Umbilical cord (tissue), 1 donor: ENCODE measurements at regions not wholly inside any gene's neighbourhood (a gene's known extent, or its start where the extent isn't known, plus 50 kb on each side); places are given as distances from the start of the nearest gene placed in this dataset.

Experiments
- DNase-seq: peaks from one replicate; pipeline ENCODE4 v3.0.0-alpha.2; 2015; ENCODE audit warnings: low spot score

DNA sequence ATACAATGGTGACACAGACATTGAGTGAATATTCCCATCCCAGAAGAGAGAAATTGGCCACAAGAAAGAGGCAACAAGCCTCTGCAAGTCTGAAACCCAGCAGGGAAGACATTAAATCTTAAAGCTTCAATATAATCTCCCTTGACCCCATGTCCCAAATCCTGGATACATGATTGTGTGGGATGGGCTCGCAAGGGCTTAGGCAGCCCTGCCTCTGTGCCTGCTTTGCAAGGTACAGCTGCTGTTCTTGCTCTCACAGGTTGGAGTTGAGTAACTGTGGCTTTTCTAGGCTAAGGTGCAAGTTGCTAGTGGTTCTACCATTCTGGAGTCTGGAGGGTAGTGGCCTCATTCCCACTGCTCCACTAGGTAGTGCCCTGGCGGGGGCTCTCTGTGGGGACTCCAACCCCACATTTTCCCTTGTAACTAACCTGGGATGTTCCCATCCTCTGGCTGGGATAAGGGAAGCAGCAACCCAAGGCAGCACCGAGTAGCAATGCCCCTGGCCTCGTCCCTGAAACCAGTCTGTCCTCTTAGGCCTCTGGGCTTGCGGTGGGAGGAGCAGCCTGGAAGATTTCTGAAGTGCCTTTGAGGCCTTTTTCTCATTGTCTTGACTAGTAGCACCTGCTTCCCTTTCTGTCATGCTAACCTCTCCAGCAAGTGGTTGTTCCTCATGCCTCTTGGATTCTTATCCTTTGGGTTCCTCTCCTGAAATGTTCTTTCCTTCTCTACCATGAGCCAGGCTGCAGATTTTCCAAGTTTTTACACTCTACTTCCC, 90.0 kb downstream of the FAM174B start:
- no peak for DNase-seq

DNA sequence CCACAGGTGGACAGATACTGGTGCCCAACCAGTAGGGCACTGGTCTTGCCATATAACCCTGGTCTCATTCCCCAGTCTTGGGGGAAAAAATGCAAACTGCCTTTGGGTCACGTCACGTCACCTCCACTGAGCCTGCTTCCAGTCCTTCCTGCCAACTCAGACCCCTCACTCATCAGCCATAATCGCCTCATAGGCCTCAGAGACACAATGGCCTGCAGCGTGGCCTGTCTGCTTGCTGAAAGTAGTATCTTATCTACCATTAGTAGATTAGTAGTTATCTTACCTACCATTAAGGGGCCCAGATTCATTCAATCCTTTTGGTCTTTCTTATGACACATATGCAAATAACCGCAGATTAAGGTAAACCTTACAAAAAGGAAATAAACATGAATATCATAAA, 93.8 kb downstream of the FAM174B start:
- DNase-seq = no peak

DNA sequence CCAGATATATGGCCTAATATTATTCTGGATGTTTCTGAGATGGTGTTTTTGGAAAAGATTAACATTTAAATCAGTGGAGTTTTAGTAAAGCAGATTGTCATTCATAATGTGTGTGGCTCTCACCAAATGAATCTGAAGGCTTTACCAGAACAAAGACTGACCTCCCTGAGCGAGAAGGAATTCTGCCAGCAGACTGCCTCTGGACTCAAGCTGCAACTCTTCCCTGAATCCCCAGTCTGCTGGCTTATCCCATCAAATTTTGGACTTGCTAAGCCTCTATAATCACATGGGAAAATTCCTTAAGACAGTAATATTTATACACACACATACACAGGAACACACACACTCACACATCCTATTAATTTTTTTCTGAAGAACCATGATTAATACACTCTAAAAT, 102.3 kb downstream of the FAM174B start:
- DNase-seq = no peak

DNA sequence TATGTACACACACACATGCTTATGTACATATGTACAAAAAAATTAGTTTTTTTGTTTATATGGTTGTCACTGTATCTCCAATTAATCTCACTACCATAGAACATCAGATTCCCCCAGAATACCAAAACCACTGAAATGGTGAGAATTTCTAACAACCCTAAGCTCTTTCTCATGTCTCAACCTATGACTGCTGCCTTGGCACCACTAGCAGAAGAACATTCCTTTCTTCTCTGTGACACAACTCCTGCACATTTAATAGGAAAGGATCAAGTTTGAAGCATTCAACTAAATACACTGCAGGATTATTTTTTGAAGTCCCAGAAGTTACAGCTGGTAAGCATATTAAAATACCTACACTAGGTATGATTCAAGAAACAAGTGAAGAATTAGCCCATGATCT, 109.6 kb downstream of the FAM174B start:
- no peak for DNase-seq

DNA sequence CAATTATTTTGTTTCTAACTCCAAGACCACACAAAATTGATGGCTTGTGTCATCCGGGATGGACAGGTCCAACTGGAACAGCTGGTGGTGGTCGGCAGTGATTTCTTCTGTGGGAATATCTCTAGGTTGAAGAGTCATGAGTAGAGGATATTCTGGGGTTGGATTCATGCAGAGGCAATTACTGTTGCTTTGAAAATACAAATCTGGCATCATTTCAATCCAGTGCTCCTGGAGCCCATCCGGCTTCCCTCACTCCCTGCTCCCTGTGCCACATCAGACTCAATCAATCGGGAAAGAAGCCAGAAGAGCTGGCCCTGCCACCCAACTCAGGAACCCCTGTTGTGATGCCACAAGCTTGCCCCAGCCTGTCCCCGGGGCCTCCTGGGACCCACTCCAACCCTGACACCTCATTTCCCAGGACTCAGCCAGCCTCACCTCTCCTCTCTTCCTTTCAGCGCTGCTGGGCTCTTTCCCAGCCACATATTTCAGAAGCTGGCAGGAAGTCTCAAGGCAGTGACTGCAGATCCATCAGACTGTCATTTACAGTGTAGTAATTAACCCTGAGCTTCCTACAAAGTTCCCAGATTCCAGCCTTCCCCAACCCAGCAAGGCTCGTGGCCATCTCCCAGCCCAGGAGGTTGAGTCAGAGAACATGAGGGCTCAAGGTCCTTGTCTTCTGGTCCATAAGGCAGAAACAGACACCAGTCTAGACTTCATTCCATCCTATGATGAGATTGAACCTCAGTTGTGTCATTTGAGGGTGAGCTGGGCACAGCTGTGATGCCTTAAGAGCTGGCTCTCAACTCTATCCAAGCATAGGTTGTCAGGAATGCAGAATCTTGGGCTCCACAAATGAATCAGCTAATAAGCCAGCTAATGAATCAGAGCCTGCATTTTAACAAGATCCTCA, 114.0 kb downstream of the FAM174B start:
- no peak for DNase-seq

DNA sequence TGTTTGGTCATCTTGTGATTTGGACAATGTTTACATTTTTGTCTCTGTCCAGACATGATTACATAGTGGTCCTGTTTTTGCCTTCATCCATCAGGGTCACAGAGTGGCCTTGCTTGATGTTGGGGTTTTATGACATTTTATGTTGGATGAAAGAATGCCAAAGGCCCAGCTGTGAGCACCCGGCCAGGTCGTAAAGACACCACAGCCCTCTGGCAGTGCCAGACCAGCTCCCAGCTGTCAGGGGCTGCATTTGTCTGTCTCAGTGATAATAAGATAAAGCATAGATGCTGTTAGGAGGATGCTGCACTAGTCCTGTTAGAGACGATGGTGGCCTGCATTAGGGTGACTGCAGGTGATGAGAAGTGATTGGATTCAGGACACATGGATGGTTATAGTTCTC, 117.5 kb downstream of the FAM174B start:
- DNase-seq = no peak

DNA sequence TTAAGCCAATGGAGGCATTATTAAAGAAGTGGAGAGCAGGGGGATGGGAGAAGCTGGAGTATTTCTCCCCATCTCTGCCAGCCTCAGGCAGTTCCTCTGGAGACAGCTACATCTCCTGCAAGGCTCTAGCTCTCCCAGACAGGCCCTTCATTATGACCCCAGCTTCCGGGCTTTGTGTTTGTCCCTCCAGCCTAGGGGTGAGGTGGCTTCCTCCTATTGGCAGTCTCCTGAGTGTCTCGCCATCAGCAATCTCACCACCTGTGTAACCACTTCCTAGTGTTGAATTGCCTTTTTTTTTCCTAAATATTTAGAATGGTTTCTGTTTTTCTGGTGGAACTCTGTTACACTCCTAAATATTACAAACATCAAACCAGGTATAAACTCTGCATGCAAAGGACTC, 122.3 kb downstream of the FAM174B start:
- DNase-seq = no peak

DNA sequence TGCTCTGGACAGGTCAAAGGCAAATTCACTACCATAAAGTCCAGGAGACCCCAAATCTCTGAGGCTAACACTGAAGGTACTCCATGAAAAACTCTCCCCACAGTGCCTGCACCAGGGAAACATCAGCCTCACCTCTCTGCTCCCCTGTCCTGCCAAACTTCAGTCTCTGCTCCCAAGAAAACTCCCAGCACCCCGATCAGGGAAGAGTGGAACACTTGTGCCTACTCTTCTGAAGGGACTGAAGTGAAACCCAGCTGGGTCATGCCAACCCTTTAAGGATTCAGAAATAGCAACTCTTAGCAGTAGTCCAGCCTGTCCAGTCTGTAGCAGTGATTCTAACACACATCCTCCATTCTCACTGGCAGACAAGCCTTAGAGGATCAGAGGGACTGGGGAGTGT, 124.2 kb downstream of the FAM174B start:
- no peak for DNase-seq

DNA sequence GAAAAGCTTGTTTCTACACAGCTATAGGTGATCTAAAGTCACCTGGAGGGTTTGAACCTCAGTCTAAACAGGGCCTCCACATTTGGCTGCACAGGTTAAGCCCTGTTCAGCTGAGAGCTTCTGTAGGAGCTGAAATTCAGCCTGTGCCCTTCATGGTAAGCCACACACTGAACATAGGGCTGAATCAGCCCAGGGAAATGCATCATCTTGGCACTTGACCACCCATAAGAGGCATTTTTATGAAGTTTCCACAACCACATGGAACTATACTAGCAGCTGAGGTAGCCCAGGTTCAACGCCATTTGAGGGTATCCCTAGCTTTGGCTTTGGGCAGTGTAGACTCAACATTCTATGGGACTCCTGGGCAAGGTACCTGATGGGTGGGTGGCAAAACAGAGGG, 126.8 kb downstream of the FAM174B start:
- DNase-seq = no peak

DNA sequence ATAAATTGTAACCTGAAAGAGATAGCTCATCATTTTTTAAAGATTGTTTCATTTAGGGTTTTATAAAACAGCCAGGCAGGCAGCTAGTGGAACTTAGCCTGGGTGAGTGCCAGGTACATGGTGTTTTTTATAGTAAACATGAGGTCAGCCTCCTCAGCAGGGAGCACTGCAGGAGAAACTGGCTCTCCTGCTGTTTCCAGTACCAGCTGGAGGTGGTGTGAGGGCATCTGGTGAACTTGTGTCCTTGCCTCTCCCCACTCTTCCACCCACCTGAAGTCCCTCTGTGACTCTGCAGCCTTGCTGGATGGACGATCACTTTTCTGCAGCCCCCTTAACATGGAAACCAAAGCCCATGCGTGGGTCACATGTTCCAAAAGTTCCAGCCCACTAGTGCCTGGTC, 128.4 kb downstream of the FAM174B start:
- peak; percentile 50 for DNase-seq

DNA sequence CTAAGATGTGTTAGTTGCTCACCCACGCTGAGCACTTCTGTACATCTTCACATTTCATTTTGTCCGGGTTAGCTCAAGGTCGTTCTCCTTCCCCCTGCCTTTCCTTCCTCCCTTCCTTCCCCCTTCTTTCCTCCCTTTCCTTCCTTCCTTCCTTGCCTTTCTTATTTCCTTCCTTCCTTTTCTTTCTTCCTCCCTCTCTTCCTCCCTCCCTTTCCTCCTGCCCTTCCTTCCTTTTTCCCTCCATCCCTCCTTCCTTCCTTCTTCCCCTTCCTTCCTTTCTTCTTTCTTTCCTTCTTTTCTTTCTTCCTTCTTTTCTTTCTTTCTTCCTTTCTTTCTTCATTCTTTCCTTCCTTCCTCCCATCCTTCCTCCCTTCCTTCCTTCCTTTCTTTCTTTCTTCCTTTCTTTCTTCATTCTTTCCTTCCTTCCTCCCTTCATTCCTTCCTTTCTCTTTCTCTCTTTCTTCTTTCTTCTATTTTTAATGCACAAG, 129.8 kb downstream of the FAM174B start:
- no peak for DNase-seq

DNA sequence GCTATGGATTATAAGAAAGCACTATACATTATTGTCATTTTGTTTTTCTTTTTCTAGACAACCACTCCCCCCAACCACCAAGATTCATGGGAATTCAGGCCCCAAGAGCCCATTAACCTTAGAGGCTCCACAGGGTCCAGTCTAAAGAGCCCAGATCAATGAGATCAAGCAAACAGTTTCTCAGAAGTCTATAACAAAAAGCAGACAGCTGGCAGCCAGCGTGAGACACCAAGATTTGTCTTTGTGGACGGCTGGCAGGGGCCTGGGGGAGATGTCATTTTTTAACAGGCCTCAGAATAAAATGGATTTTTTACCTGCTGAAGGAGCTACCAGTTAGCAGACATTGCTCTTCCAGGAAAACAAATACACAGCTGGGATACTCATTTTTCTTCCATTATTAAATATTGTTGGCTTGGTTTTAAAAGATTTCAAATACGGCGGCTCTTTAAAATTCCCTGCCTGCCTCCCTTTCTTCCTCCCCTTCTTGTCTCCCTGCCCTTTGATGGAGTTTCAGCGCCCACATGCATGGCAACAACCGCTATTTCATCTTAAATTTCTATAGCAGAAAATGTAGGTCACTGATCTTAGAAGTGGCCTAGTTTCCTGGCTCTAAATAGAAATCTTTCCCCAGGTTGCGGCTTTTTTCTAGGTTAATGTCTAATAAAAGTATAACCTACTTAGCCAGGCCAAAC, 130.6 kb downstream of the FAM174B start:
- no peak for DNase-seq

DNA sequence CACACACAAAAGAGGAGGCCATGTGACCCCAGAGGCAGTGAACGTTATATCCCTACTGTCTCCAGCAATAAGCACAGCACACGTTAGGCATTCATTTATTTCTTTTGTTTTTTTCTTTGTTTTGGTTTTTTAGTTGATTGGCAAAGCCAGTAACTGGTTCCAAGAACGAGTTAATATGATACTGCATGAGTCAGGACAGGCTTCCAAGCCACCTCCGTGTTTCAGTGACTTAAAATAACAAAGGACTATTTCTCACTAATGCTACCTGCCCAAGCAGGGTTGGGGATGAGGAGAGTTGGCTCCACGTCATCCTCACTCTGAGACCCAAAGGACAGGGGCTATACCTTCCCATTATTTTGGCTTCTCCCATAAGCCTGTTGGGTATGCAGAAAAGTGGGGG, 130.5 kb downstream of the ST8SIA2 start:
- no peak for DNase-seq

DNA sequence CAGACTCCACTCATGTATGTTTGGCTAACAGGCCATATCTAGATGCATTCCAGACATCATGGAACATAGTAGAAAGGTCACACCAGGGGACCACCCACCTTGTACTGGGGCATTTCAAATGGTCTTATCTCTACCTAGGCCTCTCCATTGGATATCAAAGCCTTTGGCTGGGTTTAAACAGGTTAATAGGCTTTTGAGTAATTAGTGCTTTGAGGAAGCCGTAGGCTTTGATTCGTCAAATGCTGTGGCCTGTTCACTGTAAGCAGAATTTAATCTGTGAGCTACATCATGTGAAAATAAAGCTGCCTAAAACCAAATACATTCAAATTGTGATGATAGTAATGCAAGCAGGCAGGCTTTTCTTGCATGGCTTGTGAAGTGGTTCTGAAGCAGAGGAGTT, 129.5 kb downstream of the ST8SIA2 start:
- DNase-seq = no peak

DNA sequence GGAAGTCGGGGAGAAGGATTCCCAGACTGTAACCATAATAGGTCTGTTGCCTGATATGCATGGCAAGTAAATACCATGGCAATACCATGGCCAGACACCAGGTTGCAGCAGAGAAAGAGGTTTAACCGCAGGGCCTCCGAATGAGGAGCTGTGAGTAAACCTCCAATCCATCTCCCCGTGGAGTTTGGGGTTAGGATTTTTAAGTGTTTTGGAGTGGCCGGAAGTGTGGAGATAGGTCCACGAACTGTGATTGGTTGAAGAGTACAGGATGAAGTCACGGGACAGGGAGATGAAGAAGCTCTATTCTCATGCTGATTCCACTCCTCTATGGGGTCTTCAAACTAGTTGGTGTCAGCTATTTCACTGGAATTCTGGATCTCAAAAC, 127.9 kb downstream of the ST8SIA2 start:
- peak; percentile 93 for DNase-seq

DNA sequence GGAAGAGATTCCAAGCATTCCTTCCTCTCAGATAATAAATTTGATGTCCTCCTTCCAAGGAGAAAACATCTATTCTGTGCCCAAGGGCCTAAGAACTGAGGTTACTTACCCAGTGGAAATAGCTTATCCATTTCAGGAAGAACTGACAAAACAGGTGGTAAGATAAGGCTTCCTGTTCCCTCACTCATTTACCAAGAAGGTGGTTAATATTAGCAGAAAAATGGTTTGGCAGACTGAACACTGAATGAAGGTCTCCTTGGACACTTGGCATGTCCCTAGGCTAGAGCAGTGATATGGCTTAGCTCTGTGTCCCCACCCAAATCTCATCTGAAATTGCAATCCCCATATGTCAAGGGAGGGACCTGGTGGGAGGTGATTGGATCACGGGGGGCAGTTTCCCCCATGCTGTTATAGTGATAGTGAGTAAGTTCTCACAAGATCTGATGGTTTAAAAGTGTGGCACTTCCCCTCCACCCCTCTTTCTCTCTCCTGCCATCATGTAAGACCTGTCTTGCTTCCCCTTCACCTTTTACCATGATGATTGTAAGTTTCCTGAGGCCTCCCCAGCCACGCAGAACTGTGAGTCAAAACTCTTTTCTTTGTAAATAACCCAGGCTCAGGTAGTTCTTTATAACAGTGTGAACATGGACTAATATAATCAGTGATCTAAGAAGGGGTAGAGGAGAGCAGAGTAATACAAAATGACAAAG, 127.4 kb downstream of the ST8SIA2 start:
- no peak for DNase-seq

DNA sequence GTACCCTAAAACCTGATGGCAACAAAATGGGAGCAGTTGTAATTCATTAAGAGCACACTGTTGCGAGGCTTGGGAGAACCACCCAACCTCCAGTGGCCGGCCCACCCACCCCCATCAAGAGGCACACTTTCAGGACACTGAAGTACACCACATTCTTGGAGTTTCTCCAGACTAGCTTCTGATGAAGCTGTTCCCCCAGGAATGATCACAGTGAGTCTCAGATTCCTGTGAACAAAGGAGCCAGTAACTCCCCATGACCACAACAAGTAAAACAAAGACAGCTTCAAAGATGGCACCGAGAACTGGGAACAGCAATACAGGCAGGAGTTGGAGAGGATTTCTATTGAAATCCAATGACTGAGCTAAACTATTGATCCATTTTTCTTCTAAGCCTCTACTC, 126.0 kb downstream of the ST8SIA2 start:
- DNase-seq = no peak
